ENCODE measurements at regions not wholly inside any gene's neighbourhood (a gene's known extent, or its start where the extent isn't known, plus 50 kb on each side); places are given as distances from the start of the nearest gene placed in this dataset.

- no peak overlapping the region for H3K23ac ChIP-seq (ENCODE audit: insufficient read length, low read depth, low read length)
- no peak overlapping the region for H2BK20ac ChIP-seq (ENCODE audit: low read depth, low read length, poor library complexity, severe bottlenecking)
- H4K5ac ChIP-seq (ENCODE audit: insufficient read length, low read depth, low read length): no peak overlapping the region
- H3K79me2 ChIP-seq (ENCODE audit: insufficient read depth, low read length): no peaks in the 10 kb centered on the region
- H4K8ac ChIP-seq (replicated peaks; ENCODE audit: insufficient read length, low read depth, low read length): no peak overlapping the region
- H4K20me1 ChIP-seq (ENCODE audit: control insufficient read depth, insufficient read depth, insufficient read length): no peaks in the 10 kb centered on the region
- no peak overlapping the region for H2BK5ac ChIP-seq (ENCODE audit: insufficient read length, low read length)
- no peak overlapping the region for H3K18ac ChIP-seq (ENCODE audit: insufficient read length, low read depth, low read length)
- no CpG with 5 or more reads among the region's 3 CpGs for WGBS (ENCODE audit: extremely low coverage, insufficient read length, low lambda C conversion rate)
- no peaks in the 10 kb centered on the region for H3K23me2 ChIP-seq (ENCODE audit: insufficient read length, low read depth, low read length, poor library complexity, severe bottlenecking)
- no peak overlapping the region for H2BK12ac ChIP-seq (ENCODE audit: insufficient read length, low read depth, low read length)
- H3K79me1 ChIP-seq (ENCODE audit: insufficient read depth, low read depth, low read length, poor library complexity, severe bottlenecking): no peaks in the 10 kb centered on the region
- no peak overlapping the region for H3K27ac ChIP-seq (ENCODE audit: insufficient read length, low read depth, low read length)
- H3K9me3 ChIP-seq (ENCODE audit: control insufficient read depth, low read depth, low read length): no peaks in the 10 kb centered on the region
- H3K4ac ChIP-seq (ENCODE audit: low read depth, low read length): no peak overlapping the region
- H3K36me3 Mint-ChIP-seq (ENCODE audit: insufficient read depth in 1 of 3, low read depth in 3 of 3): peaks cover 2 to 7% (median 4%) of the 10 kb centered on the region in 3 experiments; a peak in 5 of 7 replicates
- H3K9ac ChIP-seq (ENCODE audit: extremely low read depth, insufficient read length, low read length): no peak overlapping the region
- no peaks in the 10 kb centered on the region for H3K27me3 ChIP-seq (ENCODE audit: insufficient read depth, low read length)
- no peak overlapping the region for H2BK120ac ChIP-seq (ENCODE audit: low read depth, low read length, poor library complexity, severe bottlenecking)
- no peak overlapping the region for H3K4me3 Mint-ChIP-seq
- H3K27ac Mint-ChIP-seq: 0 out of 7 replicates have a peak overlapping the region, but pooled peaks of 1 of the 3 experiments have one; percentile 13
- peaks cover 15 to 20% of the 10 kb centered on the region in 2 experiments for H3K4me1 Mint-ChIP-seq
- no peak overlapping the region for H3K14ac ChIP-seq (ENCODE audit: insufficient read depth, low read length)
- no peak overlapping the region for H4K91ac ChIP-seq (ENCODE audit: insufficient read length, low read depth, low read length)
- no peak overlapping the region for H2BK15ac ChIP-seq (ENCODE audit: low read depth, low read length)
- no peaks in the 10 kb centered on the region; a peak in 1 of 5 replicates for H3K9me3 Mint-ChIP-seq
- H3K56ac ChIP-seq (ENCODE audit: insufficient read length, low read depth, low read length): no peak overlapping the region
- no peak overlapping the region for H3T11ph ChIP-seq (ENCODE audit: low read length)
- DNase-seq: no peak
- no peak overlapping the region for H3K4me2 ChIP-seq (ENCODE audit: insufficient read depth, insufficient read length, low read length)
- H2AFZ ChIP-seq (ENCODE audit: low read length): no peak overlapping the region
- H3K4me1 ChIP-seq (ENCODE audit: insufficient read depth, low read length): no peaks in the 10 kb centered on the region; the same call in 1 of the 2 replicates
- no peaks in the 10 kb centered on the region for H3K27me3 Mint-ChIP-seq (ENCODE audit: low read depth)
- TF ChIP-seq CTCF (conservative IDR thresholded peaks at IDR 0.05): no peak
- H2AK5ac ChIP-seq (ENCODE audit: insufficient read length, low read length): no peak overlapping the region
Measured at GRCh38 chr2:209276000-209276399, 147.8 kb upstream of the MAP2 start.

All from H9 (cell line).